NCI-H2107 treated with DMSO at 0.1 percent for 48 hours (cell line): ENCODE measurements at regions not wholly inside any gene's neighbourhood (a gene's known extent, or its start where the extent isn't known, plus 50 kb on each side); places are given as distances from the start of the nearest gene placed in this dataset.

ENCODE experiments used
- DNase-seq: peaks from one replicate; lab custom pipeline; 2025; ENCODE audit not compliant: unreplicated experiment; lab: John Stamatoyannopoulos, UW

- no peak for DNase-seq
These were observed 55.3 kb upstream of the AMN1 start for GRCh38 chr12:31783996-31784645.

- DNase-seq, result no peak
These were observed 54.7 kb upstream of the AMN1 start for GRCh38 chr12:31783556-31783955.

GRCh38 chr12:31781894-31782540 lies 53.2 kb upstream of the AMN1 start:
- DNase-seq, result no peak

GRCh38 chr12:31780096-31780495 lies 51.3 kb upstream of the AMN1 start:
- DNase-seq, result no peak

GRCh38 chr12:31778687-31779086 lies 49.9 kb upstream of the AMN1 start:
- no peak for DNase-seq
